DMS79 treated with DMSO at 0.1 percent for 48 hours (cell line): ENCODE measurements at regions not wholly inside any gene's neighbourhood (a gene's known extent, or its start where the extent isn't known, plus 50 kb on each side); places are given as distances from the start of the nearest gene placed in this dataset.

Experiments
- DNase-seq: peaks from one replicate; lab custom pipeline; 2025; lab: John Stamatoyannopoulos, UW

- DNase-seq, result no peak
Measured at GRCh38 chr16:86297866-86298757, 212.2 kb upstream of the FOXF1 start.

GRCh38 chr16:86298758-86299134, 211.6 kb upstream of the FOXF1 start:
- DNase-seq, result no peak

DNA sequence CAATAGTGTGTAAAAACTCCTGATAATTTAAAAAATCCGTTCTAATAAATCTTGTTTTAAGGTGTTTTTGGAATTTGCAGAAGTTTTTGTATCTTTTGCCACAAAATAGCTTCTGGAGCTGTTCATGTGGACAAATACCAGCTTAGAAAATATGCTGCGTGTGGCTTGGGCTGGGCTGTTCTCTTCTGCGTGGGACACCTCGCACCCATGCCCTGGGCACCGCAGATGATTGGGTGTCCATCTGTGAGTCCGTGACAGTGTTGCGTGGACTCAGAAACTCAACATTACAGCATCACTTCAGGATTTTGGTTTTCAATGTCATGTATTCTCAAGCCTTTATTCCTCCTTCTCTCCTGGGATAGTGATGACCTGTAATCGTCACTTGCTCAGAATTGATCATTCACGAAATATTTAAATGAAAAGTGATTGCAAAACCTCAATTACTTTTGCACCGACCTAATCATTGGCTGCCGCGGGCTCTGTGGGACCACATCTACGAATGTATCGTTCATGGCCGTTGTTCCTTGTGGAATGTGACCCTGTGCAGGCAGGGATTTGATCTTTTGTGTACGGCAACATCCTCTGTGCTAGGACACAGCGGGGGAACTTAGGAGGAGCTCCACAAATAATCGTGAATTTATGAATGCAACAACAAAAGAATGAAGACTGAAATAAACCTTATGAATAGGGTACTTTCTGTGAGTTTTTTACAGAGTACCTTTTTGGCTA, 210.3 kb upstream of the FOXF1 start:
- DNase-seq, result no peak

DNA sequence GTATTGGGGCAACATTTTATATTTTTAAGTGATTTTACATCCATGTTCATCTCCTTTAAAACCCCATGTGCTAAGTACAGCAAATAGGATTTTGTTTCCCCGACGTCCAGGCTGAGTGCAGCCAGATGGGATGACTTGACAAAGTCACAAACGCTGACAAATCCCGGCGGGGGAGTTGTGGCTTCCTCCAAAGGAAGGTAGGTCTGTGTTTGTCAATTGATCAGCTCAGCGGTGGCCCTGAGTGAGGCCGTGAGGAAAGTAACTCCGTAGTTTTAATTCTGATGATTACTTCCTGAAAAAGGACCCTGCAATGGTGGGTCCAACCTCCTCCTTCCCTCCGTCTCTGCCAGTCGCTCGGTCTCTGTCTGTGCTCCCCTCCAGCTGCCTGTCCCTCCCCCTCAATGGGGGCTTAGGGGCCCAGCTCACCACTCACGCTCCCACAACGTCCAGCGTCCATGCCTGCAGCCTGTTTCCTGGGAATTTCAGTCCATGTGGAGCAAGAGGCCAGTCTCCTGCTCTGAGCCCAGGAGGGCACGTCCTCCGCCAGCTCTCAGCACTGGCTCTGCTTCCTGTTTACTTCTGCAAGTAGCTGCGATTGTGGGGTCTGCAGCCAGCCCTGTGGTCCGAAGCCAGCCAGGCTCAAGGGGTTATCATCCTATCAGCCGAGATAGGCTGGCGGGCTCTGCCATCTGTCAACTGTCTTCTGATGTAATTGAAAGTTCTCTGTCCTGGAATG, 209.4 kb upstream of the FOXF1 start:
- DNase-seq, result no peak

- DNase-seq, result no peak
Measured at GRCh38 chr16:86302421-86303109, 207.8 kb upstream of the FOXF1 start.

DNA sequence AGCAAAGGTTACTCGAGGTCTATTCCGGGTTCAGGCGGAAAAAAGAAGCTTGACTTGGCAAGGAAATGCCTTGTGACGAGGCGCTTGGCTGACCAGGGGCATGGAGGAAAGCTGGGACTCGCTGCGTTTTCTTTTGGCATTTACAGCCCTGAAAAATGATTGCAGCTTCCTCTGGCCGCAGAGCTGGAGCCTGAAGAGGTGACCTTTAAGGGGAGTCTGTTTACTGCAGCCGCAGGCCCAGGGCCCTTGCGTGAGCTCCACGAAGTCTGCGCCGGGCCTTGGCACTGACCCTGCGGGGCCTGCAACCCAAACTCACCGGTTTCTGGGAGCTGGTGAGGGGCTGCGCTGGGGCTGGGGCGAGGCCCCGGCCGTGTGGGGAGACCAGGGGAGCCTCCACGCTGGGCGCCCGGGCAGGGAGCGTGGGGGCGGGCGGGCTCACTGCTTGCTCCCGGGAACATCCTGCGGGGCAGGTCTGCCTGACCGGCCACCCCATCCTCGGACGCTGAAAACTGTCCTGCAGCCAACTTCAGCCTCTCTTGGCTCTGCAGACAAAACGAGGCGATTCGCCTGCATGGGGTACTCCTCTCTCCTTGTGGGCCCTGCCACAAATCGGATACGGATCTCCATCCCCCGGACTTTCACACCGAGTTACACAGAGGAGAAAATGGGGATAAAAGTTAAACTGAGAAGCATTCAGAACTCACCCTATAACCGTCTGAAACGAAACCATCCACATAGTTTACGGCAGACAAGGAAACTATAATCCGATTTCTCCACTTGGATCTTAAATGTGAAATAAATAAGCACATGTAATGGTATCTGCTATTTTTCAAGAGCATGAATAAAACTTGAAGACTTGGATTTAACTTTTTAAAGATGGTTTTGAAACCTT, 206.3 kb upstream of the FOXF1 start:
- DNase-seq, result no peak

DNA sequence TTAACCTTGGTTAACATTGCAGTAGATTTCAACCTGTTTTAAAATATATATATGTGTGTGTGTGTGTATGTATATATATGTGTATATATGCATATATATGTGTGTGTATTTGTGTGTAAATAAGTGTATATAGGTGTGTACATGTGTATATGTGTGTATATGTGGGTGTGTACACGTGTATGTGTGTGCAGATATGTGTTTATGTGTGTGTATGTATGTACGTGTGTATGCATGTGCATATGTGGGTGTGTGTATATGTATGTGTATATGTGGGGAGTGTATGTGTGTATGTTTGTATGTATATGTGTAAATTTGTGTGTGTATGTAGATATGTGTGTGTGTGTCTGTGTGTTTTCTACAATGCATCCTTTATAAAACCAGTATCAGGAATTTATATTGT, 205.5 kb upstream of the FOXF1 start:
- no peak for DNase-seq

DNA sequence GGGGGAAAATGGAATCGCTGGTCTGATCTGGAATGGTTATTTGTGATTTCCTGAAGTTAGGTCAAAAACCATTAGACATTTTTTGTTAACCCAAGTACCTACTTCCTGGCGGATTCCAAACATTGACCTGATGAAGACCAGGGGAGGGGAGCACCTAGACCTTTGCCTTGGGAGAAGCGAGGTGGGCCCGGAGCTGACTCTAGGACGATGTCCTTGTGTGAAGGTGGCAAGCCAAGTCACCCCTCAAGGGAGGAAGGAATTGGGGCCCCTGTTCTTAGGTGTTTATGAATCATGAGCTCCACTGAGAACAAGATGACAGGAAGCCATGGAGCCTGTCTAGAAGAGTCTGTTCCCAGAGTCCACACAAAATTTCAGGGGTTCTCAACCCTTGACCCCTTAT, 204.9 kb upstream of the FOXF1 start:
- DNase-seq, result no peak

DNA sequence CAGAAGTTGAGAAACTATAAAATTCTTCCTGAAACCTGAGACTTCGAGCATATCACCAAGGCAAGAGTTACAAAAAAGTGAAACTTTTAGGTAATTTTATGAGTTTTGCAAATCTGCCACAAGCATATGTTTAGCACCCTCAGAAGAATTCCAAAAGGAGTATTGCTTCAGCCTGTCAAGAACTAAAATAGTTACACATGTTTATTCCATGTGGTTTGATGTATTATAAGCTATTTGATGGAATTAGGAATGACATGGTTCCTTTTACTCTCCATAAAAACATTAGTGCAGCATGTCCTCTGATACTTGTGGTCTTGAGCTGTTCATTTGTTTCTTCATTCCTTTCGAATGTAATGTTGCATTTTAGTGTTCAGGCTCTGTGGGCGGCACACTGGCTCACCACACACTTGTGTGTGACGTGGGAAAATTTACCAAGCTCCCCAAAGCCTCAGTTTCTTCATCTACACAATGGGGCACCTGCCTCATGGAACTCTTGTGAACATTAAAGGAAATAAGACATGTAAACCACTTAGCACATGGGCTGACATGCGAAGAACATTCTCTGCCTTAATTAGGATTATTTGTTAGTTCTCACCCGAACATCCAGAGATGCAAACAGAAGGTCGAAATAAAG, 204.2 kb upstream of the FOXF1 start:
- DNase-seq, result no peak

DNA sequence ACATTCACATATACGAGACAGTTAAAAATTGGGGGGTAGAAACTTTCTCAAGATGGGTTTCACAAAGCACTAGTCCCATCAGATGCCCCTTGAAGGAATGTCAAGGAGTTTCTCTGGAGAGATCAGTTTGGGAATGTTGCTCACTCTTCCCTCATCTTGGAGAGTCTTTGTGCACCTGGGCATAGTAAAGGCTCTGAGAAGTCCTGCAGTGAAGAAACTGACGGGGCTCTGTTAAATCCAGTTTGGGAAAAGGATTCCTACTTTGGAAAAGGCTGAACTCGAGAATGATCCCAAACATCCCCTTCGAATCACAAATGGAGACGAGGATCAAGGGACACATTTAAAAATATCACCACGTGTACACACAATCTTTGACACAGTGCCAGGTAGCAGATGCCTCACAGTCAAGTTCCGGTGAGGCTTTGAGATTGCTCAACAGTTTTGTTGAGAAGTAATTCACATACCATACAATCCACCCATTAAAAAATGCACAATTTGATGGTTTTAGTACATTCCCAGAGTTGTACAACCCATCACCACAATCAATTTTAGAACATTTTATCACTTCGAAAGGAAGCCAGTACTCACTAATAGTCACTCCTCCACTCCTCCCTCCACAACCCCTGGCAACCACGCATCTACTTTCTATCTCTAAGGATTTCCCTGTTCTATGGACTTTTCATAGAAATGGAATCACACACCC, 203.4 kb upstream of the FOXF1 start:
- DNase-seq, result no peak

GRCh38 chr16:86307514-86307903, 202.8 kb upstream of the FOXF1 start:
- DNase-seq, result no peak

DNA sequence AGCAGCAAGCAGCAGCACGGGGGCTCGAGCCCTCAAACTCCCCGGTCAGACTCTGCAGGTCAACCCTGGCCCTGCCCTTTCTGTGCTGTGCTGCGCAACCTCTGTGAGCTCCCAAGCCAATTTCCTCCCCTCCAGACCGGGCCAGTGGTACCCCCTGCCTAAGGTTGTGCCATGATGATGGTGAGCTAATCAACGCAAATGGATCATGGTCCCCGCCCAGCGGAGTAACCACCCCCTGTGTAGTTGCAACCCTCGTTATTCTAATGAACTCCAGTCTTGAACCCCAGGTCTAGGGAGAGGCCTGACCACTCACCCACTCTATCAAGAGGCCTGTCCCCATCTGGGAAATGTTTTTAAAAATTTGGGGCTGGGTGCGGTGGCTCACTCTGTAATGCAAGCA, 201.8 kb upstream of the FOXF1 start:
- DNase-seq, result no peak

DNA sequence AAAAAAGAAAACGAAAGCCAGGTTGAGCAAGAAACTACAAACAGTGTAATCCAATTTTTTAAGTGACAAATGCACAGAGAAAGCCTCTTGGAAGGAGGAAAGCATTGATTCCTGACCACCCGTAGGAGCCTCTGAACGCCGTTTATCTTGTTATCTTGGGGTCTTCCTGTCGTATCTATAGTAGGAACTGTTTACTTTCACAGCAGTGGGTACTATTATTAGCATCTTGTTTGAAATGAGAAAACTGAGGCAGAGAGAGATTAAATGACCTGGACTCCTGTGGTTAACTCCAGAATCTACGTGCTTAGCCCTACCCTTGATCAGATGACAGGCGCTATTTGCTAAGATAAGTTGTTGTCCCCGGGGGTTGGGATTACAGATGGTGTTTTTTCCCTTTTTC, 196.7 kb upstream of the FOXF1 start:
- DNase-seq, result no peak

GRCh38 chr16:86314402-86315025, 195.8 kb upstream of the FOXF1 start:
- no peak for DNase-seq

DNA sequence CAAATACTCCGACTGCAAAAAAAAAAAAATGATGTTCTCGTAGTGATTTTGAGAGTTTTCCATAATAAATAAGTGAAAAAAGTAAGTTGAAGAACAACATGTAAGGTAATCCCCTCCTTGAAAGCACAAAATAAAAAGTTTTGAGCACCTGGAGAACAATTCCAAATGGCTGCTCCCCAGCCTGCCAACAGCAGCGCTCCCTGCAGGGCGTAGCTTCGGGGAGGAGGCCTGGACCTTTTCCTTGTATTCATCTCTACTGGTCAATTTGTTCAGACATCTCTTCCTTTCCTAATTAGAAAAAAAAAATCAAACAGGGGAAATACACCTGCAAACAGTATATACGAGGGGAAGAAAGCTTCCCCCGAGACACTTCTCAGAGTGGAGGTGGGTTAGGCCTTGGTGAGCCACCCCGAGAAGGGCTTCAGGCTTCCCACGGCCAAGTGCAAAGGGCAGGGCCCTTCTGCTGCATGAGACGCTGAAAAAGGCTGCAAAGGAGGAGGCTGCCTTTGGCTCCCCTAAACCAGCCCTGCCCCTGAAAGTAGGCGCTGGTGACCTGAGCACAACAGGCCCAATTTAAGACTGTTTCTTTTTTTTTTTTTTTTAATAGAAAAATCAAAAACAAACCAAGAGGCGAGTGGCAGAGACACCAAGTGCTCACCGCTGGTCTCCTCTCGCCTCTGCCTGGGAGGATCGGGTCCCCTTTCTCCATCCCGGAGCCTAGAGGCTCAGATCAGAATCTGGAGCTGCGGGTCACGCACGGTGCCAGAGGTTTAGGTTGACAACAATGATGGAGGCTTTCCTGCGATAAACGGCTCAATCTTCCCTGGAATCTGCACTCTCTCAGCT, 193.1 kb upstream of the FOXF1 start:
- DNase-seq, result no peak

- DNase-seq, result no peak
Measured at GRCh38 chr16:86317813-86318650, 192.3 kb upstream of the FOXF1 start.

DNA sequence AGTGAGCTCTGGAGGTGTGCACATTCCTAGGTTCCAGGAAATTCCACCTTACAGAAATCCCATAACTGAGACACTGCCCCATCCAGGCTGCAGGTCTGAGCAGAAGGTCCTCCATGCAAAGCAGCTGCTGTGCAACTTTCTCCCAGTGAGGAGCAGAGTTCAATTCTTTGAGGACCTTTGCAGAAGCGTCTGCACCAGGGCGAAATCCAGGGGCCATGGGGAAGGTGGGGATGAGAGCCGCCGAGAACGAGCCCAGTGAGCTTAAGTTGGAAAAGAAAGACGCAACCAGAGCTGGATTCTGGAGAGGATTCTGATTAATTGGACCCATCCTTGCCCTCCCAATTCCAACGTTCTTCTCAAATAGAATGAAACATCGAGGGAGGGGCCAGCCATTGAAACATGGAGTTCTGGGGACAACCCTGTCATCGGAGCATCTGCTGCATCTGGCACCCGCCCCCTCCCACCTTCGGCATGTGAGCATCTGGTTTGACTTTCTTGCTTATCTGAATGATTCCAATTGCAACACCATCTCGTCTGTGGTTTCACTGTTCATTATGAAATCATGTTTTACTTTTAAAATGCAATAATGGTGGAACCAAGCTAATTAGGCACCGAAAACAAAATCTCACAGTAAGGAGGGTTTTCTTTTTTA, 190.6 kb upstream of the FOXF1 start:
- DNase-seq, result no peak
